A549 (cell line): ENCODE measurements at regions not wholly inside any gene's neighbourhood (a gene's known extent, or its start where the extent isn't known, plus 50 kb on each side); places are given as distances from the start of the nearest gene placed in this dataset.
A peak's percentile ranks its signal among the peaks of the same experiment; 100 is the strongest.

Experiments used
- CEBPB ChIP-seq, 2 experiments: fragments of >200 bp in 1 of 2; sonication (Bioruptor Twin) in 1 of 2; formaldehyde crosslinking in 1 of 2; IDR thresholded peaks; 2 replicates each; pipeline ENCODE4 v1.6.1; 2012 to 2016
- CTCF ChIP-seq: fragments of >200 bp; sonication (Bioruptor Twin); formaldehyde crosslinking; IDR thresholded peaks from 3 replicates; pipeline ENCODE4 v1.5.1; 2016
- E2F6 ChIP-seq: IDR thresholded peaks from 2 replicates; pipeline ENCODE4 v1.6.1; 2012; ENCODE audit warnings: low read depth, borderline replicate concordance
- ESRRA ChIP-seq: fragments of 150-350 bp; IDR thresholded peaks from 2 replicates; pipeline ENCODE4 v1.6.1; 2014; ENCODE audit warnings: mild to moderate bottlenecking, low read length, borderline replicate concordance
- JUNB ChIP-seq: fragments of >200 bp; sonication (Bioruptor Twin); formaldehyde crosslinking; IDR thresholded peaks from 2 replicates; pipeline ENCODE4 v1.6.1; 2016
- MYC ChIP-seq: IDR thresholded peaks from 2 replicates; pipeline ENCODE4 v1.6.1; 2012; ENCODE audit warnings: mild to moderate bottlenecking, inconsistent platforms, low read length, improper control_type of control experiment, borderline replicate concordance
- POLR2A ChIP-seq: IDR thresholded peaks from 2 replicates; pipeline ENCODE4 v1.6.1; 2012; ENCODE audit warnings: mild to moderate bottlenecking, low read length
- RAD21 ChIP-seq, 2 experiments: fragments of >200 bp in 1 of 2; sonication (Bioruptor Twin) in 1 of 2; formaldehyde crosslinking in 1 of 2; IDR thresholded peaks in 1 of 2; conservative IDR thresholded peaks in 1 of 2; 2 replicates in 1 of 2; 3 replicates in 1 of 2; pipeline ENCODE4 v1.6.1; 2012 to 2018; ENCODE audit warnings: inconsistent platforms in 1 of 2
- RCOR1 ChIP-seq: fragments of 150-350 bp; IDR thresholded peaks from 2 replicates; pipeline ENCODE4 v1.6.1; 2014; ENCODE audit warnings: antibody characterized with exemption, low read length, low read depth
- RFX5 ChIP-seq: fragments of 450-650 bp; IDR thresholded peaks from 2 replicates; pipeline ENCODE4 v1.7.1; 2014; ENCODE audit warnings: antibody characterized with exemption, mild to moderate bottlenecking, moderate library complexity
- TP53 ChIP-seq: fragments of 250-450 bp; sonication (Bioruptor Pico); IDR thresholded peaks from 2 replicates; pipeline ENCODE4 v1.5.0; 2021; ENCODE audit warnings: mild to moderate bottlenecking, moderate library complexity
- USF2 ChIP-seq: fragments of 450-650 bp; IDR thresholded peaks from 2 replicates; pipeline ENCODE4 v1.6.1; 2014; ENCODE audit warnings: antibody characterized with exemption
- TF ChIP-seq, protein P1 (sequence below): fragments of >200 bp; sonication (Bioruptor Twin); formaldehyde crosslinking; IDR thresholded peaks from 3 replicates; pipeline ENCODE4 v1.6.1; 2016
- TF ChIP-seq, protein P2 (sequence below): IDR thresholded peaks from 2 replicates; pipeline ENCODE4 v1.6.1; 2012

DNA sequence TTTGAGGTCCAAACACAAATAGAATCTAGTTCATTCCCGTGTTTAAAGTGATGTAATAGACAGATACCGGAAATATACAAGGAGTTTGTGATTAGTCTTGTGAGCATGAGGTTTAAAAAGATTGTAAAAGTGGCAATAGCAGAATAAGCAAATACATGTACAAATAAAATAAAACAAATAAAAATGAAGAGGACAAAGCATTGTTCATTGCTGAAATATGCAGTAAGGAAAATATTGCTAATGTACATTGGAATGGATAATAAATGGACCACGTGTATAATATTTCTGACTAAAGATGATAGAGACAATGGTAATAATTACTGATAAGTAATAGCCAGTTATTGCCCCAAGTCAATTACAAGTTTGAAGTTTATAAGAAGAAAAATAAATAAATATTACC, 75.6 kb upstream of the RTL1 start:
- TF ChIP-seq USF2 (no peak), TP53 (no peak), CTCF (no peak), E2F6 (no peak), RFX5 (no peak), MYC (no peak), RAD21 (conservative IDR thresholded peaks at IDR 0.05 in 1 of 2, IDR thresholded peaks at IDR 0.05 in 1 of 2) (no peak), POLR2A (no peak), JUNB (no peak), RCOR1 (no peak), CEBPB (IDR thresholded peaks at IDR 0.05) (no peak; a peak in 1 of 4 replicates), ESRRA (no peak)
- TF ChIP-seq, protein P1, sequence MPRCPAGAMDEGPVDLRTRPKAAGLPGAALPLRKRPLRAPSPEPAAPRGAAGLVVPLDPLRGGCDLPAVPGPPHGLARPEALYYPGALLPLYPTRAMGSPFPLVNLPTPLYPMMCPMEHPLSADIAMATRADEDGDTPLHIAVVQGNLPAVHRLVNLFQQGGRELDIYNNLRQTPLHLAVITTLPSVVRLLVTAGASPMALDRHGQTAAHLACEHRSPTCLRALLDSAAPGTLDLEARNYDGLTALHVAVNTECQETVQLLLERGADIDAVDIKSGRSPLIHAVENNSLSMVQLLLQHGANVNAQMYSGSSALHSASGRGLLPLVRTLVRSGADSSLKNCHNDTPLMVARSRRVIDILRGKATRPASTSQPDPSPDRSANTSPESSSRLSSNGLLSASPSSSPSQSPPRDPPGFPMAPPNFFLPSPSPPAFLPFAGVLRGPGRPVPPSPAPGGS, result no peak
- TF ChIP-seq, protein P2, sequence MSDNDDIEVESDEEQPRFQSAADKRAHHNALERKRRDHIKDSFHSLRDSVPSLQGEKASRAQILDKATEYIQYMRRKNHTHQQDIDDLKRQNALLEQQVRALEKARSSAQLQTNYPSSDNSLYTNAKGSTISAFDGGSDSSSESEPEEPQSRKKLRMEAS, result 0 out of 2 replicates have a peak, but pooled peaks have one; percentile 11
